Right forelimb (tissue), 1 donor: ENCODE measurements at regions not wholly inside any gene's neighbourhood (a gene's known extent, or its start where the extent isn't known, plus 50 kb on each side); places are given as distances from the start of the nearest gene placed in this dataset.

Experiments used
- DNase-seq: peaks from one replicate; pipeline ENCODE4 v3.0.0-alpha.2; 2018

- no peak for DNase-seq
Observed at GRCh38 chr3:83902787-83903533, 1055.8 kb upstream of the CADM2 start.

GRCh38 chr3:83913381-83913780, 1045.4 kb upstream of the CADM2 start:
- DNase-seq, result no peak

GRCh38 chr3:83926291-83926690, 1032.5 kb upstream of the CADM2 start:
- no peak for DNase-seq

GRCh38 chr3:83928391-83928790, 1030.4 kb upstream of the CADM2 start:
- DNase-seq, result no peak

GRCh38 chr3:83928903-83929302, 1029.9 kb upstream of the CADM2 start:
- no peak for DNase-seq

- DNase-seq, result no peak
Observed at GRCh38 chr3:83934192-83935021, 1024.4 kb upstream of the CADM2 start.

- no peak for DNase-seq
Observed at GRCh38 chr3:83938491-83938890, 1020.3 kb upstream of the CADM2 start.

GRCh38 chr3:83941990-83942745, 1016.6 kb upstream of the CADM2 start:
- DNase-seq, result no peak

- DNase-seq, result no peak
Observed at GRCh38 chr3:83946049-83946448, 1012.7 kb upstream of the CADM2 start.

GRCh38 chr3:83946554-83946953, 1012.2 kb upstream of the CADM2 start:
- DNase-seq, result no peak

GRCh38 chr3:83948771-83949170, 1010.0 kb upstream of the CADM2 start:
- no peak for DNase-seq

GRCh38 chr3:83953417-83954089, 1005.2 kb upstream of the CADM2 start:
- no peak for DNase-seq

GRCh38 chr3:83956431-83956830, 1002.4 kb upstream of the CADM2 start:
- no peak for DNase-seq

GRCh38 chr3:83968356-83968755, 990.4 kb upstream of the CADM2 start:
- DNase-seq, result no peak

GRCh38 chr3:83971666-83972065, 987.1 kb upstream of the CADM2 start:
- no peak for DNase-seq

GRCh38 chr3:84008623-84009022, 950.2 kb upstream of the CADM2 start:
- DNase-seq, result no peak

- no peak for DNase-seq
Observed at GRCh38 chr3:84023842-84024241, 934.9 kb upstream of the CADM2 start.

- DNase-seq, result no peak
Observed at GRCh38 chr3:84039099-84039498, 919.7 kb upstream of the CADM2 start.

- DNase-seq, result no peak
Observed at GRCh38 chr3:84042399-84043106, 916.2 kb upstream of the CADM2 start.

GRCh38 chr3:84066915-84067314, 891.9 kb upstream of the CADM2 start:
- DNase-seq, result no peak

GRCh38 chr3:84073664-84074063, 885.1 kb upstream of the CADM2 start:
- DNase-seq, result no peak

- DNase-seq, result no peak
Observed at GRCh38 chr3:84074767-84075166, 884.0 kb upstream of the CADM2 start.
